OCI-LY3 (cell line): ENCODE measurements at regions not wholly inside any gene's neighbourhood (a gene's known extent, or its start where the extent isn't known, plus 50 kb on each side); places are given as distances from the start of the nearest gene placed in this dataset.
"Not testable (repeated sequence)": the region's sequence is repeated elsewhere in the genome, so short reads cannot be mapped to it uniquely, and the experiment has no call there.

Experiments used
- H2AFZ ChIP-seq: fragments of 200-600, 300-600 bp; shearing (Covaris generic); 2 replicates; pipeline ENCODE4 v1.6.0; 2014; ENCODE audit warnings: antibody characterized with exemption, low read depth, low read length
- H3K27ac ChIP-seq: fragments of 200-600, 300-600 bp; sonication (generic); 2 replicates; pipeline ENCODE4 v1.5.1; 2014; ENCODE audit warnings: mild to moderate bottlenecking, low read length, moderate library complexity, mixed read lengths
- H3K27me3 ChIP-seq: fragments of 200-600, 300-600 bp; sonication (generic); 2 replicates; pipeline ENCODE4 v1.6.1; 2014; ENCODE audit warnings: low read depth, low read length, mixed read lengths
- H3K36me3 ChIP-seq: fragments of 200-600, 300-600 bp; sonication (generic); replicated peaks from 2 replicates; pipeline ENCODE3; 2014; ENCODE audit warnings: low read depth, low read length, mixed read lengths
- H3K4me1 ChIP-seq: fragments of 300-600, 200-600 bp; sonication (generic); 2 replicates; pipeline ENCODE4 v1.6.1; 2014; ENCODE audit warnings: low read length, mixed read lengths
- H3K4me2 ChIP-seq: fragments of 200-600, 300-600 bp; sonication (generic); 2 replicates; pipeline ENCODE4 v1.6.1; 2014; ENCODE audit warnings: low read length, mixed read lengths
- H3K4me3 ChIP-seq: fragments of 300-600, 200-600 bp; sonication (generic); 2 replicates; pipeline ENCODE4 v1.5.1; 2014; ENCODE audit warnings: antibody characterized with exemption, mild to moderate bottlenecking, low read length, moderate library complexity
- H3K79me2 ChIP-seq: fragments of 300-600, 200-600 bp; shearing (Covaris generic); 2 replicates; pipeline ENCODE4 v1.6.1; 2014; ENCODE audit warnings: mild to moderate bottlenecking, low read length, mixed read lengths
- H3K9ac ChIP-seq: fragments of 300-600, 200-600 bp; shearing (Covaris generic); 2 replicates; pipeline ENCODE4 v1.6.0; 2014; ENCODE audit warnings: mild to moderate bottlenecking, low read length, moderate library complexity
- H3K9me3 ChIP-seq: fragments of 200-600, 300-600 bp; shearing (Covaris generic); 2 replicates; pipeline ENCODE4 v1.6.1; 2014; ENCODE audit warnings: low read length, mixed read lengths; ENCODE audit not compliant: insufficient read depth
- H4K20me1 ChIP-seq: fragments of 200-600, 300-600 bp; sonication (generic); 2 replicates; pipeline ENCODE4 v1.6.1; 2016; ENCODE audit warnings: low read length, mixed read lengths; ENCODE audit not compliant: insufficient read depth
- CTCF ChIP-seq: fragments of 200-600, 300-600 bp; sonication (generic); IDR thresholded peaks from 2 replicates; pipeline ENCODE4 v1.5.1; 2014; ENCODE audit warnings: antibody characterized with exemption, low read length, low read depth
- EZH2phosphoT487 ChIP-seq: fragments of 200-600 bp; shearing (Covaris generic); IDR thresholded peaks from 2 replicates; pipeline ENCODE4 v1.6.1; 2018; ENCODE audit warnings: antibody characterized with exemption, mixed run types, low read depth

DNA sequence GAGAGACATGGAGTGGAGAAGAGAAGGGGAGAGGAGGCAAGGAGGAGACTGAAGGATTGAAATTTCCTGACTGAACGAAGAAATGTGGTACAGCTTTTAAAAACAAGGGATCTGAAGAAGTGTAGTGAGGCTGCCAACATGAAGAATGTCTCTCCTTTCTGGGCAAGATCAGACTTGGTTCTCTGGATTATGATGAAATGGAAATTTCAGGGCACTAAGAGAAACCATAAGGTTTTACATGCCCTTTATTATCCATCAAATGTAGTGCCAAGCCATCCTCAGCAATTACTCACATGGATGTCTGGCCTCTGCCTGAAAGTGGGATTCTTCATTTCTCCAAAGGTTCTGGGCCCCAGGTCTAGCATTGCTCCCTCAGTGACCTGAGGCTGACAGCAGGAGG lies 77.6 kb upstream of the CCDC80 start:
- H3K4me3 ChIP-seq: no peak overlapping the region
- no peaks in the 10 kb centered on the region for H3K36me3 ChIP-seq
- H2AFZ ChIP-seq: no peak overlapping the region
- H3K79me2 ChIP-seq: no peaks in the 10 kb centered on the region
- no peak overlapping the region for H3K4me2 ChIP-seq
- no peaks in the 10 kb centered on the region for H4K20me1 ChIP-seq
- no peaks in the 10 kb centered on the region for H3K9me3 ChIP-seq
- TF ChIP-seq CTCF: no peak
- TF ChIP-seq EZH2phosphoT487: no peak
- no peaks in the 10 kb centered on the region for H3K4me1 ChIP-seq
- H3K9ac ChIP-seq: no peak overlapping the region
- H3K27ac ChIP-seq: no peak overlapping the region
- H3K27me3 ChIP-seq: no peaks in the 10 kb centered on the region

- Histone ChIP-seq H3K4me1 (no peaks in the 10 kb centered on the region), H3K4me2 (no peak overlapping the region), H3K27ac (no peak overlapping the region), H3K4me3 (no peak overlapping the region), H4K20me1 (no peaks in the 10 kb centered on the region), H3K36me3 (no peaks in the 10 kb centered on the region), H3K9me3 (no peaks in the 10 kb centered on the region), H3K9ac (no peak overlapping the region), H3K27me3 (peaks cover 3% of the 10 kb centered on the region; the same call in 1 of the 2 replicates), H3K79me2 (no peaks in the 10 kb centered on the region), H2AFZ (no peak overlapping the region)
- TF ChIP-seq EZH2phosphoT487 (no peak), CTCF (no peak)
Measured at GRCh38 chr3:112709911-112710310, 69.0 kb upstream of the CCDC80 start.

DNA sequence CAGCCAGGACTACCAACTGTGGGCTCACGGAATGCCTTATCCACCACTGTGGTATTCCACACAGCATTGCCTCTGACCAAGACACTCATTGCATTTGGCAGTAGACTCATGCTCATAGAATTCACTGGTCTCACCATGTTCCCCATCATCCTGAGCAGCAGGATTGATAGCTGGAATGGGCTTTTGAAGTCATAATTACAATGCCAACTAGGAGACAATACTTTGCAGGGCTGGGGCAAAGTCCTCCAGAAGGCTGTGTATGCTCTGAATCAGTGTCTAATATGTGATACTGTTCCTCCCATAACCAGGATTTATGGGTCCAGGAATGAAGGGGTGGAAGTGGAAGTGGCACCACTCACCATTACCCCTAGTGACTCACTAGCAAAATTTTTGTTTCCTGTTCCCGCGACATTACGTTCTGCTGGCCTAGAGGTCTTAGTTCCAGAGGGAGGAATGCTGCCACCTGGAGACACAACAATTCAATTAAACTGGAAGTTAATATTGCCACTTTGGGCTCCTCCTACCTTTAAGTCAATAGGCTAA lies 58.6 kb upstream of the CCDC80 start:
- no peak overlapping the region for H3K4me3 ChIP-seq
- no peak overlapping the region for H3K4me2 ChIP-seq
- H4K20me1 ChIP-seq: no peaks in the 10 kb centered on the region
- H3K27me3 ChIP-seq: no peaks in the 10 kb centered on the region
- no peaks in the 10 kb centered on the region for H3K36me3 ChIP-seq
- no peaks in the 10 kb centered on the region for H3K4me1 ChIP-seq
- no peaks in the 10 kb centered on the region for H3K9me3 ChIP-seq
- H3K9ac ChIP-seq: no peak overlapping the region
- TF ChIP-seq CTCF (no peak), EZH2phosphoT487 (no peak)
- no peak overlapping the region for H2AFZ ChIP-seq
- no peak overlapping the region for H3K27ac ChIP-seq
- no peaks in the 10 kb centered on the region for H3K79me2 ChIP-seq

DNA sequence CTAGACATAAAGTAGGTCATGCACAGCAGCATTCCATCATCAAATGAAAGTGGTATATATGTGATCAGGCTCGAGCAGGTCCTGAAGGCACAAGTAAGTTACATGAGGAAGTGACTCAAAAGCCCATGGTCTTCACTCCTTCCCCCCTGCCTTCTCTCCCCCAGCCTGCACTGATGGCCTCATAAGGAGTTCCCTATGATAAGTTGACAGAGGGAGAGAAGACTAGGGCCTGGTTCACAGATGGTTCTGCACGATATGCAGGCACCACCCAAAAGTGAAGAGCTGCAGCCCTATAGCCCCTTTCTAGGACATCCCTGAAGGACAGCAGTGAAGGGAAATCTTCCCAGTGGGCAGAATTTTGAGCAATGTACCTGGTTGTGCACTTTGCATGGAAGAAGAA lies 57.5 kb upstream of the CCDC80 start:
- H3K79me2 ChIP-seq, H3K4me3 ChIP-seq, H3K4me2 ChIP-seq, H3K9ac ChIP-seq, H3K9me3 ChIP-seq, H3K27me3 ChIP-seq, H3K36me3 ChIP-seq, H4K20me1 ChIP-seq, H3K27ac ChIP-seq, H2AFZ ChIP-seq, H3K4me1 ChIP-seq: not testable (repeated sequence)

DNA sequence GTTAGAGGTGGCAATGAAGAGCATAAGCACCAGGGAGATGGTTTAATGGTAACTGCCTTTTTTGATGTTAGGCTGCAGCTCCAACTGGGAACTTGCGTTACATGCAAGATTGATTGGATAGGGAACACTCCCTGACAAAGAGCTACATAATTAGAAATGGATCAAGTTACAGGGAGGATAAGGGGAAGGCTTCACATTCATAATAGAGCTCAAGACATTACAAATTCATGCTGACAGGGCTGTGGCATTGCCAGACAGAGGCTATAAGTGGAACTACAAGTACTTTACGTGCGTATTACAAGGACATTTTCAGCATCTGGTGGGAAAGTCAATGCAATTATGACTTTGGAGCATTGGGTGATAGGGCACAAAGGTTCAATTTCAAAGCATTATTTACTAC lies 55.3 kb upstream of the CCDC80 start:
- H3K79me2 ChIP-seq, H3K4me1 ChIP-seq, H3K27ac ChIP-seq, H4K20me1 ChIP-seq, H3K27me3 ChIP-seq, H3K4me3 ChIP-seq, H3K36me3 ChIP-seq, H3K9ac ChIP-seq, H3K4me2 ChIP-seq, H3K9me3 ChIP-seq, H2AFZ ChIP-seq: not testable (repeated sequence)
